Gastrocnemius medialis (tissue), 4 donors: ENCODE measurements at regions not wholly inside any gene's neighbourhood (a gene's known extent, or its start where the extent isn't known, plus 50 kb on each side); places are given as distances from the start of the nearest gene placed in this dataset.

ENCODE experiments used
- POLR2A ChIP-seq, 2 donors: fragments of 450-650 bp; IDR thresholded peaks; one replicate each; pipeline ENCODE4 v1.6.1; 2017; ENCODE audit warnings: antibody characterized with exemption in 2 of 2, mild to moderate bottlenecking in 2 of 2, moderate library complexity in 2 of 2
- TF ChIP-seq, protein P1 (sequence below), 5 experiments: fragments of 450-650 bp in 3 of 5; fragments of 200-600 bp in 2 of 5; sonication (generic) in 2 of 5; IDR thresholded peaks in 4 of 5; conservative IDR thresholded peaks in 1 of 5; 1 replicate in 4 of 5; 2 replicates in 1 of 5; pipeline ENCODE4 v1.5.1; 2016 to 2019; ENCODE audit warnings: antibody characterized with exemption in 5 of 5, mild to moderate bottlenecking in 3 of 5, moderate library complexity in 3 of 5

DNA sequence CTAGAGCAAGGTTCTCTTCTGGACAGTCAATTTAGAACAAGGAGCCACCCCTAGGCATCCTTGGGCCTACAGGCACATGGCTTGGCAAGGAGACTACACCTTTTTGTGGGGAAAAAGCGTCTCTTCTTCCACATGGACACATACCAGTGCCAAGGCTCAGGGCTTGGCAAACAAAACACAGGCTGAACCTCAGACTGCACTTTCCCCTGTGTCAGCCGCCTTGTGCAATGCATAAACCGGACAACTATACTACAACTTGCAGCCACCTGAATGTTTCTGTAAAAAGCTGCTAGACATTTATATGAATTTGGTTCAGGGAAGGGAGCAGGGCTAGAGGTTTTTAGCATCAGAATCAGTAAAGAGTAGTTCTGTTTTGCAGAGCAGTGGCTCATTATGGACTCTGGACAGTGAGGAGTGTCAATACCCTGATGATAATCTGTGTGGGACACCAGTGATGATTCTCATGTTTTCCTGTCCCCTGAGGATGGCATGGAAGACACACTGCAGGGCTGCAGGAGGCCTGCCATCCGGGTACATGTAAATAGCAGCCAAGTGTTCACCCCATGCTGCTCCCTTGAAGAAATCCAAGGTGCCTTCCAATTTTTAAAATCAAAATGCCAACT lies 118.9 kb downstream of the GATA3 start:
- TF ChIP-seq POLR2A (IDR thresholded peaks at IDR 0.05) = no peak
- TF ChIP-seq, protein P1, sequence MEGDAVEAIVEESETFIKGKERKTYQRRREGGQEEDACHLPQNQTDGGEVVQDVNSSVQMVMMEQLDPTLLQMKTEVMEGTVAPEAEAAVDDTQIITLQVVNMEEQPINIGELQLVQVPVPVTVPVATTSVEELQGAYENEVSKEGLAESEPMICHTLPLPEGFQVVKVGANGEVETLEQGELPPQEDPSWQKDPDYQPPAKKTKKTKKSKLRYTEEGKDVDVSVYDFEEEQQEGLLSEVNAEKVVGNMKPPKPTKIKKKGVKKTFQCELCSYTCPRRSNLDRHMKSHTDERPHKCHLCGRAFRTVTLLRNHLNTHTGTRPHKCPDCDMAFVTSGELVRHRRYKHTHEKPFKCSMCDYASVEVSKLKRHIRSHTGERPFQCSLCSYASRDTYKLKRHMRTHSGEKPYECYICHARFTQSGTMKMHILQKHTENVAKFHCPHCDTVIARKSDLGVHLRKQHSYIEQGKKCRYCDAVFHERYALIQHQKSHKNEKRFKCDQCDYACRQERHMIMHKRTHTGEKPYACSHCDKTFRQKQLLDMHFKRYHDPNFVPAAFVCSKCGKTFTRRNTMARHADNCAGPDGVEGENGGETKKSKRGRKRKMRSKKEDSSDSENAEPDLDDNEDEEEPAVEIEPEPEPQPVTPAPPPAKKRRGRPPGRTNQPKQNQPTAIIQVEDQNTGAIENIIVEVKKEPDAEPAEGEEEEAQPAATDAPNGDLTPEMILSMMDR (IDR thresholded peaks at IDR 0.05 in 4 of 5, conservative IDR thresholded peaks at IDR 0.05 in 1 of 5) = no peak
